ENCODE measurements at regions not wholly inside any gene's neighbourhood (a gene's known extent, or its start where the extent isn't known, plus 50 kb on each side); places are given as distances from the start of the nearest gene placed in this dataset.

GRCh38 chr14:48967419-48967818, 618.8 kb downstream of the RPS29 start:
- Histone ChIP-seq H3K27me3 (no peaks in the 10 kb centered on the region), H3K4me1 (replicated peaks in 1 of 2) (no peaks in the 10 kb centered on the region), H3K36me3 (replicated peaks in 1 of 2) (no peaks in the 10 kb centered on the region), H3K4me3 (no peak overlapping the region), H3K27ac (no peak overlapping the region), H3K9me3 (replicated peaks in 1 of 3) (no peaks in the 10 kb centered on the region)
- intact Hi-C loops (cut with DNase I), result no loop called here
- WGBS, 4 donors, result 52 to 61% (median 55%) methylated on average over 3 of the region's 3 CpGs
- TF ChIP-seq CTCF (IDR thresholded peaks at IDR 0.05), result no peak
- TF ChIP-seq POLR2A (IDR thresholded peaks at IDR 0.05), result no peak
- no peak for DNase-seq

- Histone ChIP-seq H3K27ac (no peak overlapping the region), H3K4me3 (no peak overlapping the region), H3K4me1 (replicated peaks in 1 of 2) (no peaks in the 10 kb centered on the region), H3K36me3 (replicated peaks in 1 of 2) (no peaks in the 10 kb centered on the region), H3K27me3 (no peaks in the 10 kb centered on the region), H3K9me3 (replicated peaks in 1 of 3) (no peaks in the 10 kb centered on the region)
- TF ChIP-seq CTCF (IDR thresholded peaks at IDR 0.05), result no peak
- TF ChIP-seq POLR2A (IDR thresholded peaks at IDR 0.05), result no peak
- no peak for DNase-seq
- intact Hi-C loops (cut with DNase I), result no loop called here
- WGBS, 4 donors, result 58 to 75% (median 66%) methylated on average over 3 of the region's 3 CpGs
Observed at GRCh38 chr14:48963231-48963790, 622.9 kb downstream of the RPS29 start.

- no peak overlapping the region for H3K4me3 ChIP-seq
- TF ChIP-seq POLR2A (IDR thresholded peaks at IDR 0.05), result no peak
- no peak for TF ChIP-seq CTCF (IDR thresholded peaks at IDR 0.05)
- no peaks in the 10 kb centered on the region for H3K4me1 ChIP-seq (replicated peaks in 1 of 2)
- DNase-seq, result no peak
- WGBS, 4 donors, result 92 to 98% (median 95%) methylated on average over 2 to 5 of the region's 5 CpGs
- no peaks in the 10 kb centered on the region for H3K27me3 ChIP-seq
- intact Hi-C loops (cut with DNase I), result no loop called here
- no peaks in the 10 kb centered on the region for H3K36me3 ChIP-seq (replicated peaks in 1 of 2)
- H3K27ac ChIP-seq, result no peak overlapping the region
- H3K9me3 ChIP-seq (replicated peaks in 1 of 3), result no peaks in the 10 kb centered on the region
Observed at GRCh38 chr14:48957486-48957885, 628.7 kb downstream of the RPS29 start.

GRCh38 chr14:48955857-48956256, 630.3 kb downstream of the RPS29 start:
- H3K9me3 ChIP-seq (replicated peaks in 1 of 3), result no peaks in the 10 kb centered on the region
- H3K4me1 ChIP-seq (replicated peaks in 1 of 2), result no peaks in the 10 kb centered on the region
- no peak overlapping the region for H3K27ac ChIP-seq
- no peak overlapping the region for H3K4me3 ChIP-seq
- intact Hi-C loops (cut with DNase I), result no loop called here
- TF ChIP-seq POLR2A (IDR thresholded peaks at IDR 0.05) (no peak), CTCF (IDR thresholded peaks at IDR 0.05) (no peak)
- no peaks in the 10 kb centered on the region for H3K36me3 ChIP-seq (replicated peaks in 1 of 2)
- 97 to 100% (median 98%) methylated on average over 1 of the region's 1 CpG for WGBS, 4 donors
- DNase-seq, result no peak
- H3K27me3 ChIP-seq, result no peaks in the 10 kb centered on the region

Measured in adrenal gland (tissue), 9 donors.